ENCODE measurements at regions not wholly inside any gene's neighbourhood (a gene's known extent, or its start where the extent isn't known, plus 50 kb on each side); places are given as distances from the start of the nearest gene placed in this dataset.
"Not testable (repeated sequence)": the region's sequence is repeated elsewhere in the genome, so short reads cannot be mapped to it uniquely, and the experiment has no call there.

DNA sequence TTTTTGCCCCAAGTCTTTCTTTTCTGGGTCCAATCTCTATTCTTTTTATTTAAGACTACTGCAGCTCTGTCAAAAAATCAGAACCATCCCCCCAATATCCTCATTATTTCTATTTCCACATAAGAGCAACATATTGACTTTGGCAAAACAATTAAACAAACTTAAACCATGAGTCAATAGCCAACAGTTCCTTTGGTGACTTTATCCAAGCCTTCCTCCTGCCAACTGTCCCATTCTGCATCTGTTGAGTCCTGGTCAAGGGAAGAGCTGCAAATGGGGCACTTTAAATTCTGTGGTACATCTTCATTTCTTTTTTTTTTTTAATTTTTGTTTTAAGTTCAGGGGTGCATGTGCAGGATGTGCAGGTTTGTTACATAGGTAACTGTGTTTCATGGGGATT lies 1875.0 kb upstream of the PCDH7 start:
- no peak for TF ChIP-seq BHLHE40 (IDR thresholded peaks at IDR 0.05; ENCODE audit: borderline replicate concordance)
- no peak for TF ChIP-seq LEF1 (IDR thresholded peaks at IDR 0.05; ENCODE audit: borderline replicate concordance)
- TF ChIP-seq CTBP1 (IDR thresholded peaks at IDR 0.05; ENCODE audit: borderline replicate concordance) = no peak
- no peak for TF ChIP-seq ARNT (IDR thresholded peaks at IDR 0.05)
- TF ChIP-seq L3MBTL2 (conservative IDR thresholded peaks at IDR 0.05) = no peak
- TF ChIP-seq FOXM1 (IDR thresholded peaks at IDR 0.05; ENCODE audit: borderline replicate concordance) = no peak
- TF ChIP-seq ELF4 (IDR thresholded peaks at IDR 0.05) = no peak
- DNase-seq (ENCODE audit: extremely low spot score) = no peak
- POLR2A ChIA-PET = no interaction called here
- CTCF ChIA-PET = no interaction called here

DNA sequence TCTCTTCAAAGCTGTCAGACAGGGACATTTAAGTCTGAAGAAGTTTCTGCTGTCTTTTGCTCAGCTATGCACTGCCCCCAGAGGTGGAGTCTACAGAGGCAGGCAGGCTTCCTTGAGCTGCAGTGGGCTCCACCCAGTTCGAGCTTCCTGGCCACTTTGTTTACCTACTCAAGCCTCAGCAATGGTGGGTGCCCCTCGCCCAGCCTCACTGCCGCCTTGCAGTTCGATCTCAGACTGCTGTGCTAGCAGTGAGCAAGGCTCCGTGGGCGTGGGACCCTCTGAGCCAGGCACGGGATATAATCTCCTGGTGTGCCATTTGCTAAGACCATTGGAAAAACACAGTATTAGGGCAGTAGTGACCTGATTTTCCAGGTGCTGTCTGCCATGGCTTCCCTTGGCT lies 1863.1 kb upstream of the PCDH7 start:
- DNase-seq (ENCODE audit: extremely low spot score); CTCF ChIA-PET; POLR2A ChIA-PET: not testable (repeated sequence)

- ChIA-PET POLR2A (no interaction called here), CTCF (no interaction called here)
- DNase-seq (ENCODE audit: extremely low spot score) = no peak
- TF ChIP-seq ELF4 (IDR thresholded peaks at IDR 0.05) = no peak
- TF ChIP-seq SUZ12 (IDR thresholded peaks at IDR 0.05) = no peak
- TF ChIP-seq ARNT (IDR thresholded peaks at IDR 0.05) = no peak
These were observed 1851.3 kb upstream of the PCDH7 start for GRCh38 chr4:28868841-28869240.

- POLR2A ChIA-PET = no interaction called here
- TF ChIP-seq NFRKB (IDR thresholded peaks at IDR 0.05) (no peak), TARDBP (IDR thresholded peaks at IDR 0.05) (no peak), ELF4 (IDR thresholded peaks at IDR 0.05) (no peak), BHLHE40 (IDR thresholded peaks at IDR 0.05; ENCODE audit: borderline replicate concordance) (no peak), L3MBTL2 (conservative IDR thresholded peaks at IDR 0.05) (no peak), LEF1 (IDR thresholded peaks at IDR 0.05; ENCODE audit: borderline replicate concordance) (no peak), FOXA1 (IDR thresholded peaks at IDR 0.05) (no peak), FOXM1 (IDR thresholded peaks at IDR 0.05; ENCODE audit: borderline replicate concordance) (no peak), PKNOX1 (IDR thresholded peaks at IDR 0.05) (no peak), FOXK2 (IDR thresholded peaks at IDR 0.05) (no peak), SUZ12 (IDR thresholded peaks at IDR 0.05) (no peak), ZNF384 (IDR thresholded peaks at IDR 0.05) (no peak), ARNT (IDR thresholded peaks at IDR 0.05) (no peak), HDGF (IDR thresholded peaks at IDR 0.05; ENCODE audit: borderline replicate concordance) (no peak), SP1 (IDR thresholded peaks at IDR 0.05) (no peak), CTBP1 (IDR thresholded peaks at IDR 0.05; ENCODE audit: borderline replicate concordance) (no peak)
- DNase-seq (ENCODE audit: extremely low spot score) = no peak
- CTCF ChIA-PET = no interaction called here
These were observed 1841.0 kb upstream of the PCDH7 start for GRCh38 chr4:28879178-28879577.

DNA sequence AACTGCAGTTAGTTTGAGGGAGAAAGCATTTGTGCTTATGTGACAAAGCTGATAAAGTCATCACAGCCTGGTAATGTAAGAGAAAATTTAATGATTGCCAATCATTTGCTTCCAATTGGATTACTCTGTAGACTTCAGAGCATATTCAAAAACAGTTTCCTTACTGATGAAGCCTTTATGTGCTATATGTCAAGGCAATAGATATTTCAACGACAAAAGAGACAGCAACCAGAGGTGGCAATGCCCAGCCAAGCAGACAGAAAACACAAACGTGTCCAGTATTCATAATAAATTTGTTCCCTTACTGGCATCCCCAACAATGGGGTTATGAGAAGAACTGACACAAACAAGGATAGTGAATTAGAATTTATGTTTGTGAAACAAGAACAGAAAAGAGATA lies 1840.3 kb upstream of the PCDH7 start:
- ChIA-PET POLR2A (no interaction called here), CTCF (no interaction called here)
- DNase-seq (ENCODE audit: extremely low spot score) = no peak
- no peak for TF ChIP-seq FOXA1 (IDR thresholded peaks at IDR 0.05)
- TF ChIP-seq BHLHE40 (IDR thresholded peaks at IDR 0.05; ENCODE audit: borderline replicate concordance) = no peak

GRCh38 chr4:28883211-28883610 lies 1837.0 kb upstream of the PCDH7 start:
- DNase-seq (ENCODE audit: extremely low spot score) = no peak
- CTCF ChIA-PET = no interaction called here
- POLR2A ChIA-PET = no interaction called here
- TF ChIP-seq TARDBP (IDR thresholded peaks at IDR 0.05) (no peak), L3MBTL2 (conservative IDR thresholded peaks at IDR 0.05) (no peak), PKNOX1 (IDR thresholded peaks at IDR 0.05) (no peak), BHLHE40 (IDR thresholded peaks at IDR 0.05; ENCODE audit: borderline replicate concordance) (no peak), LEF1 (IDR thresholded peaks at IDR 0.05; ENCODE audit: borderline replicate concordance) (no peak), FOXA1 (IDR thresholded peaks at IDR 0.05) (no peak), HDGF (IDR thresholded peaks at IDR 0.05; ENCODE audit: borderline replicate concordance) (no peak), ZNF384 (IDR thresholded peaks at IDR 0.05) (no peak), CTBP1 (IDR thresholded peaks at IDR 0.05; ENCODE audit: borderline replicate concordance) (no peak), NFRKB (IDR thresholded peaks at IDR 0.05) (no peak)

- TF ChIP-seq FOXA1 (IDR thresholded peaks at IDR 0.05) = no peak
- TF ChIP-seq BHLHE40 (IDR thresholded peaks at IDR 0.05; ENCODE audit: borderline replicate concordance) = no peak
- no peak for TF ChIP-seq HDGF (IDR thresholded peaks at IDR 0.05; ENCODE audit: borderline replicate concordance)
- no peak for TF ChIP-seq PKNOX1 (IDR thresholded peaks at IDR 0.05)
- TF ChIP-seq ARNT (IDR thresholded peaks at IDR 0.05) = no peak
- TF ChIP-seq FOXM1 (IDR thresholded peaks at IDR 0.05; ENCODE audit: borderline replicate concordance) = no peak
- TF ChIP-seq LEF1 (IDR thresholded peaks at IDR 0.05; ENCODE audit: borderline replicate concordance) = no peak
- no peak for TF ChIP-seq TARDBP (IDR thresholded peaks at IDR 0.05)
- no peak for TF ChIP-seq SP1 (IDR thresholded peaks at IDR 0.05)
- no peak for TF ChIP-seq ZNF384 (IDR thresholded peaks at IDR 0.05)
- DNase-seq (ENCODE audit: extremely low spot score) = no peak
- CTCF ChIA-PET = no interaction called here
- POLR2A ChIA-PET = no interaction called here
These were observed 1833.2 kb upstream of the PCDH7 start for GRCh38 chr4:28886934-28887333.

All from HEK293T (cell line).